Neural progenitor cell (in vitro differentiated cells): ENCODE measurements at regions not wholly inside any gene's neighbourhood (a gene's known extent, or its start where the extent isn't known, plus 50 kb on each side); places are given as distances from the start of the nearest gene placed in this dataset.

ENCODE experiments used
- DNase-seq: peaks from one replicate; pipeline ENCODE4 v3.0.0-alpha.2; 2016; ENCODE audit warnings: low spot score
- H2AFZ ChIP-seq: fragments of 200-600 bp; sonication (generic); replicated peaks from 2 replicates; pipeline ENCODE4 v1.6.1; 2016; ENCODE audit warnings: antibody characterized with exemption
- H3F3A ChIP-seq: fragments of 200-600 bp; sonication (generic); 2 replicates; pipeline ENCODE4 v1.6.1; 2016; ENCODE audit warnings: antibody characterized with exemption, low read depth
- H3K27ac ChIP-seq: fragments of 200-600 bp; sonication (generic); 2 replicates; pipeline ENCODE4 v1.5.1; 2016; ENCODE audit warnings: mild to moderate bottlenecking
- H3K27me3 ChIP-seq: fragments of 200-600 bp; sonication (generic); 2 replicates; pipeline ENCODE4 v1.6.1; 2016; ENCODE audit warnings: mild to moderate bottlenecking, moderate library complexity
- H3K36me3 ChIP-seq: fragments of 200-600 bp; sonication (generic); 2 replicates; pipeline ENCODE4 v1.5.1; 2016
- H3K4me1 ChIP-seq: fragments of 200-600 bp; sonication (generic); 2 replicates; pipeline ENCODE4 v1.6.1; 2016; ENCODE audit warnings: mixed run types
- H3K4me2 ChIP-seq: fragments of 200-600 bp; sonication (generic); 2 replicates; pipeline ENCODE4 v1.6.1; 2016
- H3K4me3 ChIP-seq: fragments of 200-600 bp; sonication (generic); 2 replicates; pipeline ENCODE4 v1.5.1; 2016
- H3K79me2 ChIP-seq: fragments of 200-600 bp; sonication (generic); 2 replicates; pipeline ENCODE4 v1.6.1; 2016; ENCODE audit warnings: low read depth
- H3K9ac ChIP-seq: fragments of 200-600 bp; sonication (generic); 2 replicates; pipeline ENCODE4 v1.6.1; 2016
- H3K9me3 ChIP-seq: fragments of 200-600 bp; sonication (generic); 2 replicates; pipeline ENCODE4 v1.5.1; 2016; ENCODE audit warnings: low read depth
- H4K20me1 ChIP-seq: fragments of 200-600 bp; sonication (generic); 2 replicates; pipeline ENCODE4 v1.6.1; 2016; ENCODE audit warnings: low read depth
- H3K27ac Mint-ChIP-seq: 3 replicates; pipeline ENCODE4 v1.8.0; 2021; ENCODE audit warnings: mixed read lengths
- H3K27me3 Mint-ChIP-seq: 2 replicates; pipeline ENCODE4 v1.8.0; 2022; ENCODE audit warnings: low read depth, mild to moderate bottlenecking, inconsistent platforms, moderate library complexity, mixed read lengths; ENCODE audit not compliant: insufficient read depth
- H3K36me3 Mint-ChIP-seq: 3 replicates; pipeline ENCODE4 v1.8.0; 2021; ENCODE audit warnings: mixed read lengths
- H3K4me1 Mint-ChIP-seq: 3 replicates; pipeline ENCODE4 v1.8.0; 2021; ENCODE audit warnings: mixed read lengths
- H3K4me3 Mint-ChIP-seq: 3 replicates; pipeline ENCODE4 v1.8.0; 2021; ENCODE audit warnings: mild to moderate bottlenecking, moderate library complexity, mixed read lengths
- H3K9me3 Mint-ChIP-seq: 3 replicates; pipeline ENCODE4 v1.8.0; 2020; ENCODE audit warnings: mixed read lengths
- CTCF ChIP-seq: fragments of 200-600 bp; sonication (generic); IDR thresholded peaks from 2 replicates; pipeline ENCODE4 v1.5.1; 2017; ENCODE audit warnings: antibody characterized with exemption, mild to moderate bottlenecking
- EZH2 ChIP-seq: fragments of 200-600 bp; sonication (generic); IDR thresholded peaks from 2 replicates; pipeline ENCODE4 v1.6.1; 2017; ENCODE audit warnings: antibody characterized with exemption, mild to moderate bottlenecking, moderate library complexity
- EZH2phosphoT487 ChIP-seq: fragments of 200-600 bp; sonication (generic); IDR thresholded peaks from 2 replicates; pipeline ENCODE4 v1.6.1; 2017; ENCODE audit warnings: antibody characterized with exemption

- Histone ChIP-seq H3K27me3 (no peaks in the 10 kb centered on the region), H4K20me1 (no peaks in the 10 kb centered on the region), H3K4me3 (no peak overlapping the region), H3K27ac (no peak overlapping the region), H3K4me2 (no peak overlapping the region), H3K9me3 (no peaks in the 10 kb centered on the region), H3K36me3 (no peaks in the 10 kb centered on the region), H3K79me2 (no peaks in the 10 kb centered on the region), H3K4me1 (no peaks in the 10 kb centered on the region), H3K9ac (no peak overlapping the region), H3F3A (no peaks in the 10 kb centered on the region), H2AFZ (no peak overlapping the region)
- Mint-ChIP-seq H3K27me3 (no peaks in the 10 kb centered on the region), H3K9me3 (peaks cover 5% of the 10 kb centered on the region), H3K4me1 (no peaks in the 10 kb centered on the region), H3K36me3 (no peaks in the 10 kb centered on the region), H3K4me3 (no peak overlapping the region), H3K27ac (no peak overlapping the region)
- no peak for DNase-seq
- TF ChIP-seq CTCF = no peak
- no peak for TF ChIP-seq EZH2phosphoT487
- no peak for TF ChIP-seq EZH2
These were observed 77.7 kb upstream of the INTU start for GRCh38 chr4:127555106-127555505.

GRCh38 chr4:127558088-127558487, 74.7 kb upstream of the INTU start:
- no peak for DNase-seq
- TF ChIP-seq EZH2 = no peak
- no peak for TF ChIP-seq CTCF
- no peak for TF ChIP-seq EZH2phosphoT487
- Mint-ChIP-seq H3K9me3 (no peaks in the 10 kb centered on the region), H3K4me1 (no peaks in the 10 kb centered on the region), H3K36me3 (no peaks in the 10 kb centered on the region), H3K4me3 (no peak overlapping the region), H3K27ac (no peak overlapping the region), H3K27me3 (no peaks in the 10 kb centered on the region)
- Histone ChIP-seq H3K9me3 (no peaks in the 10 kb centered on the region), H3K4me1 (no peaks in the 10 kb centered on the region), H3K36me3 (no peaks in the 10 kb centered on the region), H3F3A (no peaks in the 10 kb centered on the region), H3K9ac (no peak overlapping the region), H3K27ac (no peak overlapping the region), H3K4me2 (no peak overlapping the region), H2AFZ (no peak overlapping the region), H3K27me3 (no peaks in the 10 kb centered on the region), H3K79me2 (no peaks in the 10 kb centered on the region), H4K20me1 (no peaks in the 10 kb centered on the region), H3K4me3 (no peak overlapping the region)

- DNase-seq = no peak
- Mint-ChIP-seq H3K4me3 (no peak overlapping the region), H3K27ac (no peak overlapping the region), H3K27me3 (no peaks in the 10 kb centered on the region), H3K4me1 (no peaks in the 10 kb centered on the region), H3K36me3 (no peaks in the 10 kb centered on the region), H3K9me3 (no peaks in the 10 kb centered on the region)
- H2AFZ ChIP-seq = no peak overlapping the region
- H3K4me1 ChIP-seq = no peaks in the 10 kb centered on the region
- no peak overlapping the region for H3K9ac ChIP-seq
- H3K27me3 ChIP-seq = no peaks in the 10 kb centered on the region
- H3K9me3 ChIP-seq = no peaks in the 10 kb centered on the region
- H3K4me2 ChIP-seq = no peak overlapping the region
- H3K4me3 ChIP-seq = no peak overlapping the region
- TF ChIP-seq EZH2 = no peak
- no peak for TF ChIP-seq CTCF
- TF ChIP-seq EZH2phosphoT487 = no peak
- no peaks in the 10 kb centered on the region for H3K79me2 ChIP-seq
- H3K36me3 ChIP-seq = no peaks in the 10 kb centered on the region
- no peak overlapping the region for H3K27ac ChIP-seq
- no peaks in the 10 kb centered on the region for H3F3A ChIP-seq
- no peaks in the 10 kb centered on the region for H4K20me1 ChIP-seq
These were observed 74.0 kb upstream of the INTU start for GRCh38 chr4:127558489-127559407.
